IPS-20b (cell line): ENCODE measurements at regions not wholly inside any gene's neighbourhood (a gene's known extent, or its start where the extent isn't known, plus 50 kb on each side); places are given as distances from the start of the nearest gene placed in this dataset.

Source experiments
- H3K27ac ChIP-seq: one replicate; pipeline ENCODE4 v1.5.1; 2013; ENCODE audit warnings: low read length
- H3K27me3 ChIP-seq: 2 replicates; pipeline ENCODE4 v1.6.1; 2013; ENCODE audit warnings: mild to moderate bottlenecking, low read length, inconsistent platforms; ENCODE audit not compliant: insufficient read depth
- H3K36me3 ChIP-seq: 2 replicates; pipeline ENCODE4 v1.6.1; 2013; ENCODE audit warnings: low read depth, mild to moderate bottlenecking, inconsistent platforms, low read length, moderate library complexity; ENCODE audit not compliant: insufficient read depth
- H3K4me1 ChIP-seq: 2 replicates; pipeline ENCODE4 v1.6.1; 2013; ENCODE audit warnings: mild to moderate bottlenecking, control low read depth, inconsistent platforms, low read length, moderate library complexity; ENCODE audit not compliant: insufficient read depth
- H3K4me3 ChIP-seq: 2 replicates; pipeline ENCODE4 v1.5.1; 2013; ENCODE audit warnings: mild to moderate bottlenecking, low read length, inconsistent platforms
- H3K9ac ChIP-seq: 2 replicates; pipeline ENCODE4 v1.6.1; 2013; ENCODE audit warnings: low read depth, mild to moderate bottlenecking, inconsistent platforms, low read length, moderate library complexity
- H3K9me3 ChIP-seq: 2 replicates; pipeline ENCODE4 v1.6.1; 2013; ENCODE audit warnings: mild to moderate bottlenecking, low read depth, low read length, inconsistent platforms; ENCODE audit not compliant: insufficient read depth

DNA sequence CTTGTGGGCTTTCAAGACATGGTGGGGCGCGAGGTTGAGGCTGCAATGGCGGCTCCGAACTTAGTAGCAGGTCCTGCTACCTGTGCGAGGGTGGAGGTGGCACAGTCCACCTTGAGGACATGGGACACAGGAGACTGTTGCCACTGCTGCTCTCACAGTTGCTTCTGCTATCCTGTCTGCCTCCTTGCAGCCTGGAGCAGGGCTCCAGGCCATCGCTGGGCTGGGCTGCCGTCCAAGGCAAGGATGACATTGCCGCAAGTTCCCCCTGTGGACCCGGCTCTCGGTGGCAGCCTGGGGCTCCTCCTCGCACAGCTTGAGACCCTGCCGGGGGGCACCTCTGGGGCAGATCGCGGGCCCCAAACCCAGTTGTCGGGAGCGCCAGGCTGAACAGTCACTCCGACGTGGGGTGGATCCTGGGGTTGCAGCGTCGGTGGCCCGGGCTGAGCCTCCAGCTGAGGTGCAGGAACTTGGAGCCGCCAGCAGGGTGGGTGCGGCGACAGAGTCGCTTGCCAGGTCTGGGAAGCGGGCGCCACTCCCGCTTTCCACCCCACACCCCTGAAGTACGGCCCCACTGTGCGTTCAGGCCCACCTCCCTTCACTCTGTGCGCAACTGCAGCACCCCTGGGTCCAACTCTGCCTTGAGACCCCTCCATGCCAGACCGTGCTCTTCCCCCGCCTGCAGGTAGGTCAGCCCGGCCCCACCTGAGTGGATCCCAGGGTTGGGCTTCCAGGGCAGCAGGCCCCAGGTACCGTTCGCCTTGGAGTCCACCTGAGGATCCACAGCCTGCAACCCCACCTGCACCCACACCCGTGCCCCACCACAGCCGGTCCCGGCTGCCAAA, 192.7 kb upstream of the NUDT6 start:
- Histone ChIP-seq H3K9ac (no peak overlapping the region), H3K4me3 (no peak overlapping the region), H3K27ac (no peak overlapping the region), H3K36me3 (no peaks in the 10 kb centered on the region), H3K27me3 (no peaks in the 10 kb centered on the region), H3K4me1 (no peaks in the 10 kb centered on the region), H3K9me3 (no peaks in the 10 kb centered on the region)

DNA sequence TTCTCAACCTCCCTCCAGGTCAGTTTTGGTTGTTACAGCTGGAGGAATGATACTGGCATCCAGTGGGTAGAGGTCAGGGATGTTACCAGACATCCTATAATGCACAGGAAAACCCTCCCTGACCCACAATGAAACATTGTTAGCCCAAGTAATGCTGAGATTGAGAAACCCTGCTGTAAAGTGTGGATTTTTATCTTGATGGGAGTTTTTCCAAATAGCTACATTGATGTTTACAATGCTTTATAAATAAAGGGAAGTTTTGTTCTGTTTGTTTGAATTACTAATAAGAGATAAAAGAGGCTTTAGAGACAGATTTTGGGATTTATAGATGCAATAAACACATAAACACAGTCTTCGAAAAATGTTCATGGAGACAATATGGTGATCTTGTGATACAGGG, 194.0 kb upstream of the NUDT6 start:
- H3K9ac ChIP-seq = no peak overlapping the region
- H3K9me3 ChIP-seq = no peaks in the 10 kb centered on the region
- H3K4me1 ChIP-seq = no peaks in the 10 kb centered on the region
- H3K27me3 ChIP-seq = no peaks in the 10 kb centered on the region
- no peaks in the 10 kb centered on the region for H3K36me3 ChIP-seq
- H3K4me3 ChIP-seq = no peak overlapping the region
- H3K27ac ChIP-seq = no peak overlapping the region

DNA sequence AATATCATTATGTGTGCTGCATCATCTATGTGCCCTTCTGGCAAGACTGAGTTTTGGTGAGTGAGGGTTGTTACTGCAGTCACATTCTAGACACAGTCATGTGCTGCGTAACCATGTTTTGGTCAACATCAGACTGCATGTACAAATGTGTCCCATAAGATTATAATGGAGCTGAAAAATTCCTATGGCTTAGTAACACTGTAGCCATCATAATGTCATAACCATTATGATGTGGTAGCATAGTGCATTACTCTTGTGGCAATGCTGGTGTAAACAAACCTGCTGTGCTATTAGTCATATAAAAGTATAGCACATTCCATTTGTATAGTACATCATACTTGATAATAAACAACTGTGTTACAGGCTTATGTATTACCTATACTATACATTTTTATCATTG, 198.1 kb upstream of the NUDT6 start:
- Histone ChIP-seq H3K4me1 (no peaks in the 10 kb centered on the region), H3K27ac (no peak overlapping the region), H3K36me3 (no peaks in the 10 kb centered on the region), H3K9ac (no peak overlapping the region), H3K4me3 (no peak overlapping the region), H3K9me3 (no peaks in the 10 kb centered on the region), H3K27me3 (no peaks in the 10 kb centered on the region)

DNA sequence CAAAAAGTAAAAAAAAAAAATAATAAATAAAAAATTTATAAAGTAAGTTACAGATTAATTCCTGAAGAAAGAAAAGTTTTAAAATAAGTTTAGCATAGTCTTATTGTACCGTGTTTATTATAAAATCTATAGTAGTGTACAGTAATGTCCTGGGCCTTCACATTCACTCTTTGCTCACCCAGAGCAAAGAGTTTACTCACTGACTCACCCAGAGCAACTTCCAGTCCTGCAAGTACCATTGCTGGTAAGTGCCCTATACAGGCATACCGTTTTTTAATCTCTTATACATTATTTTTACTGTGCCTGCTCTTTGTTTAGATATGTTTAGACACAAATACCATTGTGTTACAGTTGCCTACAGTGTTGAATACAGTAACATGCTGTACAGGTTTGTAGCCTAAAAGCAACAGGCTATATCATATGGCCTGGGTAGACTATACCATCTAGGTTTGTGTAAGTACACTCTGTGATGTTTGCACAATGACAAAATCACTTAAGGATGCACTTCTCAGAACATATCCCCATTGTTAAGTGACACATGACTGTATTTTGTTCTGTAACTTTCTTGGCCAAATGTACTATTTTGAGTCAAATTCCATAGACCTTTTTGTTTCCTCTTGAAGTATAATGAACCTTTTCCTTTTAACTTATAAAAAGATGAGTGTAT, 199.0 kb upstream of the NUDT6 start:
- H3K27ac ChIP-seq = no peak overlapping the region
- H3K27me3 ChIP-seq = no peaks in the 10 kb centered on the region
- no peak overlapping the region for H3K4me3 ChIP-seq
- no peaks in the 10 kb centered on the region for H3K9me3 ChIP-seq
- H3K4me1 ChIP-seq = no peaks in the 10 kb centered on the region
- no peaks in the 10 kb centered on the region for H3K36me3 ChIP-seq
- no peak overlapping the region for H3K9ac ChIP-seq

DNA sequence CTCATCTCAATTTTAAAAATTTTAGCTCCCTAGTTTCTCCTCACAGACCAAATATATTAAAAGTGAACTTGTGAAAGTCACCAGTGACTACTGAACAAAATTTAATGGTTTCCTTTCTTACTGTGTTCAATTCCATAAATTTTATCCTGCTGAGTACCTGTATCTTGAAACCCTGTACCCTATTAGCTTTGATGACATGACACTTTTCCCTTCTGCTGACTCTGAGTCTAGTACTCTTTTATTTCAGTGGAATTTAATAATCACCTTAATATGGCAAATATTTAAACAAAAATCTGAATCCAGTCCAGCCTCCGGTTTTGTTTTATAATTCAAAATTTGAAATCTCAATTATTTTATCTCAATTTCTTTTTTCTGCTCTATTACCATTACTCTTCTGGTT, 203.1 kb upstream of the NUDT6 start:
- Histone ChIP-seq H3K36me3 (no peaks in the 10 kb centered on the region), H3K4me3 (no peak overlapping the region), H3K27me3 (no peaks in the 10 kb centered on the region), H3K9ac (no peak overlapping the region), H3K9me3 (no peaks in the 10 kb centered on the region), H3K4me1 (peaks cover 4% of the 10 kb centered on the region; the same call in 1 of the 2 replicates), H3K27ac (no peak overlapping the region)

DNA sequence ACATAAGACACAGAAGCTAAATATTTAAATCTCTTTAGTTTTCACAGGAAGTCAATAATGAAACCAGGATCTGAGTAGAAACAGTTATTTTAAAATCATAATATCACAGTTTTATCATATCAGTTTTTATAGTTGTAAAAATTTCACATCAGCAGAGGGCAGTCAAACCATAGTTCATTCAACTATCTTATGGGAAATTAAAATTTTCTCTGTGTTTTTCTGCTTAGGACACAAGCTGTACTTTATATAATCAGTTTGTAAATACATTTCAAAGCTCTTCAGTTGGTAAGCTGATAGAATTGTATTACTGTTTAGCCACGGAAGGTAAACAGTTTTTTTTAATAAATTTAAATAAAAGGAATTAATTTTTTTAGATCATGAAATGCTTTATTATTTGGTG, 204.8 kb upstream of the NUDT6 start:
- H3K36me3 ChIP-seq = no peaks in the 10 kb centered on the region
- H3K4me1 ChIP-seq = peaks cover 4% of the 10 kb centered on the region; the same call in 1 of the 2 replicates
- H3K27me3 ChIP-seq = no peaks in the 10 kb centered on the region
- no peak overlapping the region for H3K9ac ChIP-seq
- H3K9me3 ChIP-seq = no peaks in the 10 kb centered on the region
- H3K4me3 ChIP-seq = no peak overlapping the region
- H3K27ac ChIP-seq = no peak overlapping the region

DNA sequence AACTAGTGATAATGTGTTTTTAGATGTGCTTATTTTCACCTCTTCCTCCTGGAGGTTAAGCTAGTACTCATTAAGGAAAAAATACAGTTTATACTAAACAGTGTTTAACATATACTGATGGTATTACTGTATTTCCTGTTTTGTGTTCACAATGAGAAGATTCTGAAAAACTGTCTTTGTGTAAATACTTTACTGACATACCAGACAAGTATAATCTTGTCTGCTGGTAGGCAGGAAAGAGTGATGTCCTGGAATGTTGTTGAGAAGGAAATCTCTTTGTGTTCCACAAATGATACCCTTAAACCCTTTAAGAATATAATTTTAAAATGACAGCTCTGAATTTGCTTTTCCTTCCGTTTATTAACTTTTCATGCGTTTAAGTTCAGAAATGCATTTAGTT, 205.5 kb upstream of the NUDT6 start:
- no peak overlapping the region for H3K27ac ChIP-seq

DNA sequence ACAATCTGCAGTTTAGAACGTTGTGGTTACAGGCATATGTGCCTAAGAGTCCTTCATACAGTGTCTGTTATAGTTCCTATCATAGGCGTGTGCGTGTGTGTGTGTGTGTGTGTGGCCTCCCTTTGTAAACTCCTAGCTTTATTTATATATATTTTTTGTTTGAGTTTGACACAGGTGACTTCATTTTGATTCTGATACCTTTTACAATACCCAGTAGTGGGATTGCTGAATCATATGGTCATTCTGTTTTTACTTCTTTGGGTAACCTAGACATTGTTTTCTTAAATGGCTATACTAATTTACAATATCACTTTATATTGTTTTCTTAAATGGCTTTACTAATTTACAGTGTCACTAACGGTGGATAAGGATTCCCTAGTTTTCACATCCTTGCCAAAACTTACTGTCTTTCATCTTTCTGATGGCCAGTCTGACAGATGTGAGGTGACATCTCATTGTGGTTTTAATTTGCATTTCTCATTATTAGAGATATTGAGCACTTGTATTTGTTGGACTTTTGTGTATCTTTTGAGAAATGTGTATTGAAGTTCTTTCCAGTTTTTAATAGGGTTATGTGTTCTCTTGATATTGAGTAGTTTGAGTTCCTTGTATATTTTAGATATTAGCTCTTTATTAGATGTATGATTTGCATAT, 211.1 kb upstream of the NUDT6 start:
- no peaks in the 10 kb centered on the region for H3K9me3 ChIP-seq
- H3K4me3 ChIP-seq = no peak overlapping the region
- no peaks in the 10 kb centered on the region for H3K4me1 ChIP-seq
- H3K36me3 ChIP-seq = no peaks in the 10 kb centered on the region
- H3K27me3 ChIP-seq = no peaks in the 10 kb centered on the region
- H3K27ac ChIP-seq = no peak overlapping the region
- no peak overlapping the region for H3K9ac ChIP-seq

More for the DNA sequence above, 205.5 kb upstream of the NUDT6 start:
- H3K9ac ChIP-seq = peak overlapping the region; percentile 46; the same call in 1 of the 2 replicates
- no peaks in the 10 kb centered on the region for H3K9me3 ChIP-seq
- H3K4me3 ChIP-seq = no peak overlapping the region
- no peaks in the 10 kb centered on the region for H3K27me3 ChIP-seq
- peaks cover 4% of the 10 kb centered on the region; the same call in 1 of the 2 replicates for H3K4me1 ChIP-seq
- H3K36me3 ChIP-seq = no peaks in the 10 kb centered on the region

DNA sequence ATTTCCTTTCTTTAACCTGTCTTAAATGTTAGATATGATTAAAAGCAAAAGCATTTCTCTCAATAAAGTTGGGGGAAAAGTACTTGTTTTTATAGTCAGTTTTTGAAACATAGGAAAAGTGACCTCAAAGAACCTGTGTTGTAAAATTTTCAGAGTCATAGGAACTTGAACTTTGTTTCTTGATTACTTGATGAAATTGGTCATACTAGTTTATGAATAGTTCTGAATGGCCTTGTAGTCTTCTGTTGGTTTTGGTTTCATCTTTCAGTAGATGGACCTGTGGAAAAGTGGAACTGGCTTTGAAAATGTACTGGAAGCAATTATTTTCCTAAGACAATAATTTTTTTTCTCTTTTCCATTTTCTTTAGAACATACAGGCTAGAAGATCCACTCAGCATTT, 222.2 kb upstream of the NUDT6 start:
- Histone ChIP-seq H3K4me3 (no peak overlapping the region), H3K27me3 (no peaks in the 10 kb centered on the region), H3K9ac (no peak overlapping the region), H3K9me3 (no peaks in the 10 kb centered on the region), H3K36me3 (no peaks in the 10 kb centered on the region), H3K27ac (no peak overlapping the region), H3K4me1 (no peaks in the 10 kb centered on the region)

DNA sequence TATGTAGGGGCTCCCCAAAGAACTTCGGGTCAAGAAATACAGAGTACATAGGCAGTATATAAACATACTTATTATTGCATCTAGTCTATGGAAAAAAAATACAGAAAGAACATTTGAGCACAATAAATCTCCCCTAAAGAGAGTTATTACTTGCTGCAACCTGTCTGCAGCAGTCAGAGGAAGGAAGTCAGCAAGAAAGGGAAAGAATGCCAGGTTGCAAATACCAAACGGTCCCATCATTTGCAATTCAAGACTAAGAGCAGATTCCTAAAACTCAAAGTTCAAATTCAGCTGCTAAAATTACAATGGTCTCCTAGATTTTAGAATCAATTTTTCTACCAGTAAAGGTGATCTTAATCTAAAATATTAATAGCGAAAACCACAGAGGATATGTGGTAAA, 236.2 kb upstream of the NUDT6 start:
- H3K9me3 ChIP-seq = no peaks in the 10 kb centered on the region
- peaks cover 41% of the 10 kb centered on the region for H3K4me1 ChIP-seq
- peak overlapping the region; percentile 48 for H3K4me3 ChIP-seq
- peak overlapping the region; percentile 63 for H3K9ac ChIP-seq
- H3K36me3 ChIP-seq = no peaks in the 10 kb centered on the region
- H3K27me3 ChIP-seq = no peaks in the 10 kb centered on the region
- H3K27ac ChIP-seq = peak overlapping the region; percentile 85

DNA sequence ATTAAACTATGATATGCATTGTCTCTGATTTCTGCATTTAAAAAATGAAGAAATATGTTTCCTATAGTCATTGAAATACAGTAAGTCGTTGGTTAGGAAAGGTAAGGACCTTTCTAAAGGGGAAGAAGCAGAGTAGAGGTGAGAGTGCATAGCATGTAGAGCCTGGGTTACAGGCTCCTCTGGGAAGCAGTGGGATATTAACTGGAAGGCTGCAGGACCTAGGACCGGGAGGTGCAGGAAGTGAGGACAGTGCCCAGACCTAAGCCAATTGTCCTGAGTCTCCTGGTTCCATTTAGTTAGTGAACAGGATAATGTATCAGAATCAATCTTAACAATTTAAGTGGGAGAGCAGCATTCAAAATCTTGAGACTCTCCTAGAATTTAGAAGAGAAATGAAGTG, 237.1 kb upstream of the NUDT6 start:
- H3K27ac ChIP-seq = peak overlapping the region; percentile 85
- peaks cover 38% of the 10 kb centered on the region for H3K4me1 ChIP-seq

More for the DNA sequence above, 237.1 kb upstream of the NUDT6 start:
- no peaks in the 10 kb centered on the region for H3K9me3 ChIP-seq
- no peaks in the 10 kb centered on the region for H3K36me3 ChIP-seq
- no peak overlapping the region for H3K4me3 ChIP-seq
- H3K27me3 ChIP-seq = no peaks in the 10 kb centered on the region
- H3K9ac ChIP-seq = peak overlapping the region; percentile 19; the same call in 1 of the 2 replicates
